ENCODE measurements at regions not wholly inside any gene's neighbourhood (a gene's known extent, or its start where the extent isn't known, plus 50 kb on each side); places are given as distances from the start of the nearest gene placed in this dataset.
"Not testable (repeated sequence)": the region's sequence is repeated elsewhere in the genome, so short reads cannot be mapped to it uniquely, and the experiment has no call there.

DNA sequence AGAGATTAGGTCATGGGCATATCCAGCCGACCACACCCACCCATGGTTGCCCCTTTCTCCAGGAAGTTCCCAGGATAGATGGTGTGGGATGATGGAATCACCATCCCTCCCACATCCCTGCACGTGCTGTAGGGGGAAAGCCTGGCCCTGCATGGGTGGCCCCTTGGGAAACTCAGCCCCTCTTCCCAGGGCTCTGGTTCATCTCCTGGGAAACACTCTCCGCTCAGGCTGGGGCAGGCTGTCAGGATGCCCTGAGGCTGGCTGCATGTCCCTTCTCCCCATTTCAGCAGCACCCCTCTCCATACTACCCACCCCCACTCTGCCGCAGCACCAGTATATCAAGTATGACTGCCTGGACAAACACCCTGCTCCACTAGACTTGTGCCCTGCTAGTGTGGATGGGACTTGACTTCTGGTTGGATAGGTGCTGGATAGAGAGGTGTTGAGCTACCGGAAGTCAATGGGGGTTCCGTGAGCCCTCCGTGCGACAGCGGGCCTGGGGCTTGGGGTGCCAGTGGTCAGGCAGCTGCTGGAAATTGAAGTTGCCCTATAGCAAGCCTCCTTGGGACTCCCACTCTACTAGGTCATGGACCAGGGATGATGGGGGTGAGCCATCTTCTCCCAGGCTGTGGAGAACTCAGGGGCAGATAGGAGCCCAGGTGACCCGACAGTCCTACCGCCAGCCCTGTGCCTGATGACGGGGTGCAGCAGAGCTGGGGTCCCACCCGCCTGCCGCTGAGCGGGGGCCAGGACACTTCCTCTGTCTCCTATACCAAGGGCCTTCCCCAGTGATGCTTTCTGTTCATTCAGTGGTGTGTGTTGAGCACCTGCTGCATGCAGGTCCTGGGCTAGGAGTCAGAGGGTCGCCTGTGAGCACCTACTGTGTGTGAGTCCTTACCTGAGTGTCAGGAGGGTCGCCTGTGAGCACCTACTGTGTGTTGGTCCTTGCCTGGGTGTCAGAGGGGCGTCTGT lies 69.4 kb upstream of the COL5A1 start:
- DNase-seq (ENCODE audit: low spot score): no peak
- TF ChIP-seq, protein P1, sequence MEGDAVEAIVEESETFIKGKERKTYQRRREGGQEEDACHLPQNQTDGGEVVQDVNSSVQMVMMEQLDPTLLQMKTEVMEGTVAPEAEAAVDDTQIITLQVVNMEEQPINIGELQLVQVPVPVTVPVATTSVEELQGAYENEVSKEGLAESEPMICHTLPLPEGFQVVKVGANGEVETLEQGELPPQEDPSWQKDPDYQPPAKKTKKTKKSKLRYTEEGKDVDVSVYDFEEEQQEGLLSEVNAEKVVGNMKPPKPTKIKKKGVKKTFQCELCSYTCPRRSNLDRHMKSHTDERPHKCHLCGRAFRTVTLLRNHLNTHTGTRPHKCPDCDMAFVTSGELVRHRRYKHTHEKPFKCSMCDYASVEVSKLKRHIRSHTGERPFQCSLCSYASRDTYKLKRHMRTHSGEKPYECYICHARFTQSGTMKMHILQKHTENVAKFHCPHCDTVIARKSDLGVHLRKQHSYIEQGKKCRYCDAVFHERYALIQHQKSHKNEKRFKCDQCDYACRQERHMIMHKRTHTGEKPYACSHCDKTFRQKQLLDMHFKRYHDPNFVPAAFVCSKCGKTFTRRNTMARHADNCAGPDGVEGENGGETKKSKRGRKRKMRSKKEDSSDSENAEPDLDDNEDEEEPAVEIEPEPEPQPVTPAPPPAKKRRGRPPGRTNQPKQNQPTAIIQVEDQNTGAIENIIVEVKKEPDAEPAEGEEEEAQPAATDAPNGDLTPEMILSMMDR (IDR thresholded peaks at IDR 0.05): no peak
- no peak for ATAC-seq (ENCODE audit: low FRiP score)

- not testable (repeated sequence) for ATAC-seq (ENCODE audit: low FRiP score); DNase-seq (ENCODE audit: low spot score)
These were observed 66.9 kb upstream of the COL5A1 start for GRCh38 chr9:134574686-134575085.

- DNase-seq (ENCODE audit: low spot score): no peak
- TF ChIP-seq, protein P1 (IDR thresholded peaks at IDR 0.05): no peak
- no peak for ATAC-seq (ENCODE audit: low FRiP score)
These were observed 66.3 kb upstream of the COL5A1 start for GRCh38 chr9:134575103-134575900.

GRCh38 chr9:134575901-134576176 lies 65.8 kb upstream of the COL5A1 start:
- TF ChIP-seq, protein P1 (IDR thresholded peaks at IDR 0.05): no peak
- DNase-seq (ENCODE audit: low spot score): no peak
- no peak for ATAC-seq (ENCODE audit: low FRiP score)

- no peak for DNase-seq (ENCODE audit: low spot score)
- no peak for ATAC-seq (ENCODE audit: low FRiP score)
- TF ChIP-seq, protein P1 (IDR thresholded peaks at IDR 0.05): no peak
These were observed 56.5 kb upstream of the COL5A1 start for GRCh38 chr9:134585021-134585561.

GRCh38 chr9:134585746-134586706 lies 55.6 kb upstream of the COL5A1 start:
- DNase-seq (ENCODE audit: low spot score): no peak
- no peak for ATAC-seq (ENCODE audit: low FRiP score)
- TF ChIP-seq, protein P1 (IDR thresholded peaks at IDR 0.05): no peak
